GM10248 (cell line): ENCODE measurements at regions not wholly inside any gene's neighbourhood (a gene's known extent, or its start where the extent isn't known, plus 50 kb on each side); places are given as distances from the start of the nearest gene placed in this dataset.

ENCODE experiments used
- CTCF ChIA-PET: fragments of 300-600 bp; sonication (Branson Sonifier 250); formaldehyde crosslinking; extraction: SDS; loops from one replicate; lab custom pipeline; 2021; ENCODE audit warnings: antibody characterized with exemption; lab: Yijun Ruan, JAX
- POLR2A ChIA-PET: fragments of 350-650 bp; sonication (Branson Sonifier 250); formaldehyde crosslinking; extraction: SDS; loops from one replicate; lab custom pipeline; 2020; ENCODE audit warnings: antibody characterized with exemption; lab: Yijun Ruan, JAX
- DNase-seq: peaks from one replicate; pipeline ENCODE4 v3.0.0; 2012; ENCODE audit errors: extremely low spot score
- TF ChIP-seq, protein P1 (sequence below): IDR thresholded peaks from 2 replicates; pipeline ENCODE4 v1.5.1; 2012; ENCODE audit warnings: mild to moderate bottlenecking, low read depth; ENCODE audit errors: extremely low read depth, missing control alignments, control extremely low read depth

DNA sequence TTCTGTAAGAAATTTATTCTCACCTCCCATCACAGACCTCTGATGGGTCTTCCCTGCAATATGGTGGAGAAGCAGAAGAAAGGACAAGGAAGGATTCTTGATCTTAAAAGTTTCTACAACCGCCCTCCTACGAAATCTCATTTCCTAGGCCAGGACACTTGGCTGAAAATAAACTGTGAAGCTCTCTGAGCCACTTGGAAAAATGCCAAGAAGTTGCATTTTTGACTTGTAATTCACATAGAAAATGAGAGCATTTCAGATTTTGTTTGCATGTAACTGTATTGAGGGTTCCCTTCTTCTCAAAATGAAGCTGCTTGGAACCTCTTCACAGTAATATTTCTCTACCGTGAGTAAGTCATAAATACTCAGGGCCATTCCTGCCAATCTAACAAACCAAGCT, 458.3 kb upstream of the SLC14A2 start:
- TF ChIP-seq, protein P1, sequence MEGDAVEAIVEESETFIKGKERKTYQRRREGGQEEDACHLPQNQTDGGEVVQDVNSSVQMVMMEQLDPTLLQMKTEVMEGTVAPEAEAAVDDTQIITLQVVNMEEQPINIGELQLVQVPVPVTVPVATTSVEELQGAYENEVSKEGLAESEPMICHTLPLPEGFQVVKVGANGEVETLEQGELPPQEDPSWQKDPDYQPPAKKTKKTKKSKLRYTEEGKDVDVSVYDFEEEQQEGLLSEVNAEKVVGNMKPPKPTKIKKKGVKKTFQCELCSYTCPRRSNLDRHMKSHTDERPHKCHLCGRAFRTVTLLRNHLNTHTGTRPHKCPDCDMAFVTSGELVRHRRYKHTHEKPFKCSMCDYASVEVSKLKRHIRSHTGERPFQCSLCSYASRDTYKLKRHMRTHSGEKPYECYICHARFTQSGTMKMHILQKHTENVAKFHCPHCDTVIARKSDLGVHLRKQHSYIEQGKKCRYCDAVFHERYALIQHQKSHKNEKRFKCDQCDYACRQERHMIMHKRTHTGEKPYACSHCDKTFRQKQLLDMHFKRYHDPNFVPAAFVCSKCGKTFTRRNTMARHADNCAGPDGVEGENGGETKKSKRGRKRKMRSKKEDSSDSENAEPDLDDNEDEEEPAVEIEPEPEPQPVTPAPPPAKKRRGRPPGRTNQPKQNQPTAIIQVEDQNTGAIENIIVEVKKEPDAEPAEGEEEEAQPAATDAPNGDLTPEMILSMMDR: no peak
- DNase-seq: no peak
- CTCF ChIA-PET: interaction anchor here (0.9 to 1.6 kb wide), 5 partner anchors 15 to 56 kb away, joined by 3 to 6 read pairs (median 4); no protein-coding TSS in a partner anchor
- POLR2A ChIA-PET: no interaction called here

DNA sequence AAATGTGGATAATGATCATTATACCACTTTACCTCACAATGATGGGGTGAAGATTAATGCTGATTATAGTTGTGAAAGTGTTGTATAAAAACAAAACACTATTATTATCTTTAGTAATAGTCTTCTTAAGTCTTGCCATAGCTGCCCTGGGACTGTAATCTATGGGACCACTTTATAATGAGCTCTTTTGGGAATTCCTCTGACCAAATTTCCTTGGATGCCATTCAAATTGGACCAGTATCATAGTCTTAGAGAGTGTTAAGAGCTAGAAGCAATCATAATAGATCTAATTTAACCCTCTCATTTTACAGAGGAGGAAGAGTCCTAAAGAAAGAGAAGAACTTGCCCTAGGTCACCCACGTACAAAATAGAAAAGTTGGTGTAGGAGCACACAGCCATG, 457.7 kb upstream of the SLC14A2 start:
- TF ChIP-seq, protein P1: no peak
- POLR2A ChIA-PET: no interaction called here
- no peak for DNase-seq
- CTCF ChIA-PET: interaction anchor here (1.2 to 1.6 kb wide), 3 partner anchors 15 to 56 kb away, joined by 3 to 6 read pairs (median 3); no protein-coding TSS in a partner anchor

DNA sequence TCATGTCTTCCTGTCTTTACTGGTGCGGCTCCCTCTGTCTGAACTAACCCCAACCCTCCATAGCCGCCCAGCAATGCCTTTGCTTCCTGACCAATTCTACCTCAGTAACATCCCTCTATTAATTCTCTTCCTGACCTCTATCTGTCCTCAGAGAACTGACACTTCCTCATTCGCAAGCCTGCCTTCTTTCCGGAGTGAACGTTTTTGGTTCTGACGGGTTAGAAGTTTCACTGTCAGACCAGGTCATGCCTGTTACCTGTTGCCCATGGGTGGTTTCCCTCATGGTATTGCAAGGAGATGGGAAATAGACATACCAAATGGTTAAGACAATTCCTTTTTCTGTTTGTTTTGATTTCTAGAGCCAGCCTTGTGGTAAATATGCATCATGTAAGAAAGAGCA, 453.4 kb upstream of the SLC14A2 start:
- ChIA-PET CTCF (no interaction called here), POLR2A (no interaction called here)
- TF ChIP-seq, protein P1: no peak
- DNase-seq: peak; percentile 13

DNA sequence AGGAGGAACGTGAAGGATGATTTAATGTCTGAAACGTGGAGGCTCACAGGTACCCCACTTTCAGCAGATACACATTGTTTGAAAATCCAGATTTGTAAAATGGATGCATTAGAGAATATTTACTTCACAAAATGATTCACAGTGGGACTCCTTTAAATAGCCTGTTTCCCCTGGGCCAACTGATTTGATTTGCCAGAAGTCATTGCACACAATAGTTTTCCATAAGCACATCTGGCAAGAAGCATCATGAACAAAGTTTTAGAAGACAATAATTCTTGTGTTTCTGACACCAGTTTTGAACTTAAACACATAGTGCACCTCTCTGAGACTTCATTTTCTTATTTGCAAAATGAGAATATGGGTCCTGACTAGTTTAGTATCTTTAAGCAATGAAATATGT, 451.4 kb upstream of the SLC14A2 start:
- ChIA-PET CTCF (interaction anchor here (0.7 to 2.0 kb wide), 6 partner anchors 9 to 49 kb away, joined by 3 to 7 read pairs (median 3); no protein-coding TSS in a partner anchor), POLR2A (no interaction called here)
- TF ChIP-seq, protein P1: no peak
- no peak for DNase-seq

DNA sequence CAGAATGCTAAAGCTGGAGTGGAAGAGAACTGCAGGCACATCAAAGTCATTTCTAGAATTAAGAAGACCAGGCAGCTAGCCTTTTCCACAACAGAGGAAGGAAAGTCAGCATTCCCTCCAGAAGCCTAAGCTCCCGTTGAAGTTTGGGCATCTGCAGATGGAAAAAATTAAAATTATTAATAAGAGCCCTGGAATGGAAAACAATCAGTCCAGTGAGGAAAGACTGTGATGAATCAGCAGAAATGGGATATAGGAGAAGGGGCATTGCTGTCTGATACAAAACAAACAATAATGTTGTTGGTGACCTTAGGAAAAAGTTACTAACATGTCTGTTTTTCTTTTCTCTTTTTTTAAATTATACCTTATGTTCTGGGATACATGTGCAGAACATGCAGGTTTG, 450.7 kb upstream of the SLC14A2 start:
- no peak for DNase-seq
- ChIA-PET POLR2A (no interaction called here), CTCF (interaction anchor here (0.7 to 2.0 kb wide), 4 partner anchors 9 to 49 kb away, joined by 3 to 7 read pairs (median 4); no protein-coding TSS in a partner anchor)
- TF ChIP-seq, protein P1: no peak

DNA sequence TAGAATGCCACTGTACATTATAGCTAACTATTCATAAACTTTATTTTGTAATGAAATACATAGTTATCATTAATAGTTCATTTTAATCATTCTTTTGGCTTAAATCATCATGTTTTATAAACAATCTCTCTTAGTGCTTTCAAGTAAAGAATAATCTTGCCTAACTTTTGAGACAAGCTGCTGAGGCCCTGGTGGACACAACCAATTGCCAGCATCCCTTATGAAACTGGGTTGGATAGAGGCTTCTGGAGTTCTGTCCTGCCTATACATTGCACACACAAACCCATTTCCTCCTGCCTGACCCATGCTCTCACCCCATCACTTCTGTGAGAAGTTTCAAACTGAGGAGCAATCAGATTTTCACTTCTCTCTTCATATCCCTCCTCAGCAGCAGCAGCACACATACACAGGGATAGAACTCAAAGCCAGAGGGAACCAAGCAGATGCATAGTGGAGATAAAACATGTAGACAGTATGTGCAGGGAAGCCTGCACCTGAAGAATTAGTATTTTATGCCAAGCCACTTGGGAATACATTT, 450.0 kb upstream of the SLC14A2 start:
- TF ChIP-seq, protein P1: no peak
- CTCF ChIA-PET: interaction anchor here (2.0 kb wide), 1 partner anchor 22 kb away, joined by 5 read pairs; no protein-coding TSS in a partner anchor
- POLR2A ChIA-PET: no interaction called here
- no peak for DNase-seq

DNA sequence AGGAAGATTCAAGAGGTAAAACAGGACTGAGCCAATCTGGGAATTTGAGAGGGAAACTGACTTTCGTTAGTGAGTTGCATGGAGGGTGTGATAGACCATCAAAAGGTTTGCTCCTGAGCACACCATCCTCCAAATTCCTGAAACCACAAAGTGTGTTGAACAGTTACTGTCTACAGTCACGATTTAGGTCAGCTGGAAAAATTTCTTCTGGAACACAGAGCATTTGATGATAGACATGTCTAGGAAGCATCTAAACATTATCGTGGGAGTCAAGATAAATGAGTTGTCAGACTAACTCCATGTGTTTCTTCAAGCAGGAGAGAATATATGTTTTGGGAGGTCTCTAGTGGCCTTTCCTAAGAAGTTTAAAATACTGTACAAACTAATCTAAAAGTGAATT, 449.4 kb upstream of the SLC14A2 start:
- TF ChIP-seq, protein P1: no peak
- DNase-seq: no peak
- CTCF ChIA-PET: no interaction called here
- POLR2A ChIA-PET: no interaction called here
